ENCODE measurements at regions not wholly inside any gene's neighbourhood (a gene's known extent, or its start where the extent isn't known, plus 50 kb on each side); places are given as distances from the start of the nearest gene placed in this dataset.

DNA sequence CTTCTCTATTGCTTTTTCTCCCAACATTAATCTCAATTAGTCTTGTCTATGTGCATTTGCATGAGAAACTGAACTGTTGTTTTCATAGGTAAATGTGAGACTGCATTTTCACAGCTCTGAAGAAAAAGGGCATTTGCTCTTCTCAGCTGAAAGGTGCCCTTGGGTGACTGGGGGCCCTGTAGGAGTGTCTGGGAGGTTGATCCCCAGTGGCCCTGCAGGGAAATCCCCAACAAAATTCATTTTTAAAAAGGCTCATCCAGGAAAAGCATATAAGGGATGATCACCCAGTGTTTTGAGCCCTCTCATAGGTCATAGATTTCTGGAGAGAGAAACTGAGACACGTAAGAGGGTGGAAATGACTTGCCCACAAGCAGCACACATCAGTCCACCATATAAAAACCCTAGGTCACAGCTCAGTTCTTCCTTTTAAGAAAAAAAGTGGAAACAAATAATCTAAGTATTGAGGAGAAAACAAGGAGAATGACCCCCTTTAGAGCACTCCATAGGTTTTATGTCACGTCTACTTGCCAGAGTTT is 190.3 kb upstream of the AHR start:
- no peak overlapping the region for H3K9ac ChIP-seq (replicated peaks in 1 of 4; ENCODE audit: extremely low read depth in 1 of 4, low read depth in 3 of 4, low read length in 3 of 4)
- no peaks in the 10 kb centered on the region for H3K79me2 ChIP-seq (ENCODE audit: control insufficient read depth in 1 of 2, insufficient read depth in 2 of 2, low read length in 2 of 2)
- WGBS, 2 experiments (ENCODE audit: extremely low coverage in 1 of 2, insufficient coverage in 1 of 2, insufficient read length in 1 of 2, insufficient replicate concordance in 2 of 2, low coverage in 1 of 2, low lambda C conversion rate in 2 of 2, missing lambda C conversion rate in 1 of 2): 100% methylated on average over 2 of the region's 2 CpGs; no CpG with 5 or more reads in 1 of the 2 experiments
- DNase-seq (ENCODE audit: low read depth in 1 of 2, low spot score in 2 of 2) (no peak), FAIRE-seq (no peak)
- no peak overlapping the region for H4K8ac ChIP-seq (ENCODE audit: extremely low read depth, insufficient read depth, low read length)
- no peaks in the 10 kb centered on the region for H3K36me3 ChIP-seq (ENCODE audit: control insufficient read depth in 2 of 4, insufficient read depth in 4 of 4, low read length in 3 of 4)
- H4K20me1 ChIP-seq (replicated peaks in 1 of 2; ENCODE audit: control insufficient read depth in 1 of 2, insufficient read depth in 2 of 2, low read length in 2 of 2): no peaks in the 10 kb centered on the region
- H3K4me3 ChIP-seq (ENCODE audit: extremely low read depth in 1 of 4, insufficient read depth in 2 of 4, low read depth in 3 of 4, low read length in 4 of 4): no peak overlapping the region
- no peak overlapping the region for H3K23ac ChIP-seq (ENCODE audit: insufficient read length)
- ChIA-PET CTCF (ENCODE audit: partially characterized antibody) (no interaction called here), POLR2A (ENCODE audit: partially characterized antibody) (no interaction called here)
- no peak overlapping the region for H2BK15ac ChIP-seq (ENCODE audit: low read length)
- no peak overlapping the region for H3K56ac ChIP-seq (replicated peaks; ENCODE audit: insufficient read length, low read depth, low read length)
- no peak overlapping the region for H3K14ac ChIP-seq (ENCODE audit: insufficient read length)
- no peak overlapping the region for H2AK5ac ChIP-seq (ENCODE audit: low read depth, low read length)
- H3K4me2 ChIP-seq (ENCODE audit: insufficient read depth in 1 of 2, low read depth in 2 of 2, low read length in 2 of 2): no peak overlapping the region
- H3K18ac ChIP-seq (ENCODE audit: extremely low read depth, low read length): no peak overlapping the region
- no peak overlapping the region for H2BK120ac ChIP-seq (replicated peaks; ENCODE audit: low read depth, low read length)
- no peaks in the 10 kb centered on the region for H3K27me3 ChIP-seq (replicated peaks in 1 of 4; ENCODE audit: control insufficient read depth in 3 of 4, extremely low read depth in 1 of 4, insufficient read depth in 3 of 4, low read length in 3 of 4)
- no peaks in the 10 kb centered on the region for H3K23me2 ChIP-seq (ENCODE audit: low read depth, low read length)
- H3K27ac ChIP-seq (ENCODE audit: low read depth, low read length): no peak overlapping the region
- H4K5ac ChIP-seq (ENCODE audit: insufficient read length, low read depth, low read length): no peak overlapping the region
- no peak overlapping the region for H4K91ac ChIP-seq (replicated peaks; ENCODE audit: insufficient read length, low read length)
- no peak overlapping the region for H2AFZ ChIP-seq (ENCODE audit: low read length)
- no peaks in the 10 kb centered on the region for H3K79me1 ChIP-seq (ENCODE audit: low read depth, low read length)
- H3K4me1 ChIP-seq (replicated peaks in 1 of 4; ENCODE audit: control insufficient read depth in 3 of 4, insufficient read depth in 4 of 4, low read length in 3 of 4): peaks cover 0 to 4% (median 2%) of the 10 kb centered on the region in 4 experiments; a peak in 1 of 7 replicates
- no peak overlapping the region for H2BK20ac ChIP-seq (ENCODE audit: low read length)
- no peak overlapping the region for H2BK12ac ChIP-seq (ENCODE audit: low read depth, low read length)
- H3K4ac ChIP-seq (replicated peaks; ENCODE audit: insufficient read length, low read depth, low read length): no peak overlapping the region
- H3K9me3 ChIP-seq (ENCODE audit: insufficient read depth in 2 of 2, low read depth in 1 of 2, low read length in 1 of 2): no peaks in the 10 kb centered on the region
- no peak overlapping the region for H2BK5ac ChIP-seq (ENCODE audit: low read depth, low read length)
